Subcutaneous abdominal adipose tissue (tissue), 5 donors: ENCODE measurements at regions not wholly inside any gene's neighbourhood (a gene's known extent, or its start where the extent isn't known, plus 50 kb on each side); places are given as distances from the start of the nearest gene placed in this dataset.

Experiments
- H3K27ac ChIP-seq: one replicate; pipeline ENCODE4 v1.7.0; 2013; ENCODE audit warnings: low read depth, mild to moderate bottlenecking, inconsistent platforms, low read length, moderate library complexity
- H3K27me3 ChIP-seq, 5 donors: one replicate each; pipeline ENCODE4 v1.7.0; 2013; ENCODE audit warnings: low read length in 5 of 5, inconsistent platforms in 1 of 5; ENCODE audit not compliant: control insufficient read depth in 5 of 5, insufficient read depth in 4 of 5
- H3K36me3 ChIP-seq, 5 donors: one replicate each; pipeline ENCODE4 v1.7.0; 2013; ENCODE audit warnings: low read length in 5 of 5; ENCODE audit not compliant: control insufficient read depth in 5 of 5, insufficient read depth in 5 of 5
- H3K4me1 ChIP-seq, 5 donors: one replicate each; pipeline ENCODE4 v1.7.0; 2013; ENCODE audit warnings: low read length in 5 of 5, mild to moderate bottlenecking in 3 of 5, moderate library complexity in 1 of 5; ENCODE audit not compliant: control insufficient read depth in 5 of 5, insufficient read depth in 5 of 5
- H3K4me3 ChIP-seq, 5 donors: one replicate each; pipeline ENCODE4 v1.7.0; 2013; ENCODE audit warnings: low read length in 5 of 5, low read depth in 1 of 5
- H3K9ac ChIP-seq, 5 donors: one replicate each; pipeline ENCODE4 v1.7.0; 2013; ENCODE audit warnings: low read length in 5 of 5, mild to moderate bottlenecking in 4 of 5, moderate library complexity in 3 of 5
- H3K9me3 ChIP-seq, 5 donors: one replicate each; pipeline ENCODE4 v1.7.0; 2013; ENCODE audit warnings: low read length in 5 of 5; ENCODE audit not compliant: control insufficient read depth in 5 of 5
- donor health status: healthy.
- donor health status: healthy.
- donor health status: healthy.
- donor health status: healthy.
- donor health status: healthy.

- H3K36me3 ChIP-seq: no peaks in the 10 kb centered on the region
- H3K27ac ChIP-seq: no peak overlapping the region
- H3K9me3 ChIP-seq: peaks cover 0 to 3% (median 0%) of the 10 kb centered on the region in 5 donors
- H3K4me1 ChIP-seq: peaks cover 0 to 5% (median 3%) of the 10 kb centered on the region in 5 donors
- H3K4me3 ChIP-seq: no peak overlapping the region
- no peak overlapping the region for H3K9ac ChIP-seq
- H3K27me3 ChIP-seq: peaks cover 0 to 4% (median 0%) of the 10 kb centered on the region in 5 donors
Observed at GRCh38 chr6:14197118-14197517, 79.5 kb downstream of the CD83 start.

GRCh38 chr6:14200047-14200446 lies 82.5 kb downstream of the CD83 start:
- peaks cover 0 to 3% (median 0%) of the 10 kb centered on the region in 5 donors for H3K9me3 ChIP-seq
- no peak overlapping the region for H3K4me3 ChIP-seq
- H3K27me3 ChIP-seq: no peaks in the 10 kb centered on the region
- no peaks in the 10 kb centered on the region for H3K4me1 ChIP-seq
- H3K9ac ChIP-seq: no peak overlapping the region
- no peaks in the 10 kb centered on the region for H3K36me3 ChIP-seq
- H3K27ac ChIP-seq: no peak overlapping the region

- Histone ChIP-seq H3K27ac (no peak overlapping the region), H3K36me3 (no peaks in the 10 kb centered on the region), H3K27me3 (no peaks in the 10 kb centered on the region), H3K4me1 (no peaks in the 10 kb centered on the region), H3K9me3 (peaks cover 0 to 3% (median 0%) of the 10 kb centered on the region in 5 donors), H3K9ac (no peak overlapping the region), H3K4me3 (no peak overlapping the region)
Observed at GRCh38 chr6:14202947-14203346, 85.4 kb downstream of the CD83 start.

GRCh38 chr6:14206391-14206790 lies 88.8 kb downstream of the CD83 start:
- Histone ChIP-seq H3K9me3 (no peaks in the 10 kb centered on the region), H3K4me3 (no peak overlapping the region), H3K4me1 (peaks cover 5 to 11% (median 9%) of the 10 kb centered on the region in 5 donors), H3K9ac (no peak overlapping the region), H3K27me3 (no peaks in the 10 kb centered on the region), H3K27ac (no peak overlapping the region), H3K36me3 (no peaks in the 10 kb centered on the region)

GRCh38 chr6:14207448-14207847 lies 89.9 kb downstream of the CD83 start:
- no peaks in the 10 kb centered on the region for H3K36me3 ChIP-seq
- H3K27me3 ChIP-seq: no peaks in the 10 kb centered on the region
- H3K27ac ChIP-seq: no peak overlapping the region
- H3K9me3 ChIP-seq: no peaks in the 10 kb centered on the region
- H3K4me1 ChIP-seq: peaks cover 5 to 20% (median 16%) of the 10 kb centered on the region in 5 donors
- no peak overlapping the region for H3K4me3 ChIP-seq
- H3K9ac ChIP-seq: no peak overlapping the region

- H3K9ac ChIP-seq: no peak overlapping the region
- no peaks in the 10 kb centered on the region for H3K36me3 ChIP-seq
- no peak overlapping the region for H3K4me3 ChIP-seq
- H3K4me1 ChIP-seq: peaks cover 5 to 20% (median 16%) of the 10 kb centered on the region in 5 donors
- H3K27ac ChIP-seq: no peak overlapping the region
- no peaks in the 10 kb centered on the region for H3K9me3 ChIP-seq
- H3K27me3 ChIP-seq: no peaks in the 10 kb centered on the region
Observed at GRCh38 chr6:14209000-14209399, 91.4 kb downstream of the CD83 start.

GRCh38 chr6:14210077-14210476 lies 92.5 kb downstream of the CD83 start:
- H3K27ac ChIP-seq: peak overlapping the region; percentile 75
- no peaks in the 10 kb centered on the region for H3K36me3 ChIP-seq
- H3K9ac ChIP-seq: peak overlapping the region in 4 of 5 donors; percentile 68 to 88 (median 84)

GRCh38 chr6:14210663-14211561 lies 93.3 kb downstream of the CD83 start:
- Histone ChIP-seq H3K4me3 (peak overlapping the region; percentile 71 to 83 (median 77)), H3K27me3 (no peaks in the 10 kb centered on the region), H3K36me3 (no peaks in the 10 kb centered on the region), H3K9me3 (no peaks in the 10 kb centered on the region), H3K4me1 (peaks cover 5 to 20% (median 16%) of the 10 kb centered on the region in 5 donors), H3K27ac (peak overlapping the region; percentile 75), H3K9ac (peak overlapping the region; percentile 68 to 88 (median 84))

More at GRCh38 chr6:14210077-14210476, 92.5 kb downstream of the CD83 start:
- Histone ChIP-seq H3K27me3 (no peaks in the 10 kb centered on the region), H3K9me3 (no peaks in the 10 kb centered on the region), H3K4me3 (peak overlapping the region in 4 of 5 donors; percentile 68 to 79 (median 74)), H3K4me1 (peaks cover 5 to 20% (median 16%) of the 10 kb centered on the region in 5 donors)

- Histone ChIP-seq H3K27ac (peak overlapping the region; percentile 71), H3K4me3 (peak overlapping the region; percentile 71 to 83 (median 77)), H3K27me3 (no peaks in the 10 kb centered on the region), H3K9ac (peak overlapping the region; percentile 44 to 85 (median 79)), H3K36me3 (no peaks in the 10 kb centered on the region), H3K4me1 (peaks cover 5 to 20% (median 16%) of the 10 kb centered on the region in 5 donors), H3K9me3 (no peaks in the 10 kb centered on the region)
Observed at GRCh38 chr6:14211562-14211942, 94.0 kb downstream of the CD83 start.

GRCh38 chr6:14212020-14212419 lies 94.4 kb downstream of the CD83 start:
- no peaks in the 10 kb centered on the region for H3K36me3 ChIP-seq
- H3K4me1 ChIP-seq: peaks cover 5 to 20% (median 16%) of the 10 kb centered on the region in 5 donors
- peak overlapping the region; percentile 71 to 83 (median 77) for H3K4me3 ChIP-seq
- no peaks in the 10 kb centered on the region for H3K9me3 ChIP-seq
- H3K27me3 ChIP-seq: no peaks in the 10 kb centered on the region
- H3K9ac ChIP-seq: peak overlapping the region in 3 of 5 donors; percentile 44 to 85 (median 83)
- no peak overlapping the region for H3K27ac ChIP-seq
